ENCODE measurements at regions not wholly inside any gene's neighbourhood (a gene's known extent, or its start where the extent isn't known, plus 50 kb on each side); places are given as distances from the start of the nearest gene placed in this dataset.
"Not testable (repeated sequence)": the region's sequence is repeated elsewhere in the genome, so short reads cannot be mapped to it uniquely, and the experiment has no call there.

DNA sequence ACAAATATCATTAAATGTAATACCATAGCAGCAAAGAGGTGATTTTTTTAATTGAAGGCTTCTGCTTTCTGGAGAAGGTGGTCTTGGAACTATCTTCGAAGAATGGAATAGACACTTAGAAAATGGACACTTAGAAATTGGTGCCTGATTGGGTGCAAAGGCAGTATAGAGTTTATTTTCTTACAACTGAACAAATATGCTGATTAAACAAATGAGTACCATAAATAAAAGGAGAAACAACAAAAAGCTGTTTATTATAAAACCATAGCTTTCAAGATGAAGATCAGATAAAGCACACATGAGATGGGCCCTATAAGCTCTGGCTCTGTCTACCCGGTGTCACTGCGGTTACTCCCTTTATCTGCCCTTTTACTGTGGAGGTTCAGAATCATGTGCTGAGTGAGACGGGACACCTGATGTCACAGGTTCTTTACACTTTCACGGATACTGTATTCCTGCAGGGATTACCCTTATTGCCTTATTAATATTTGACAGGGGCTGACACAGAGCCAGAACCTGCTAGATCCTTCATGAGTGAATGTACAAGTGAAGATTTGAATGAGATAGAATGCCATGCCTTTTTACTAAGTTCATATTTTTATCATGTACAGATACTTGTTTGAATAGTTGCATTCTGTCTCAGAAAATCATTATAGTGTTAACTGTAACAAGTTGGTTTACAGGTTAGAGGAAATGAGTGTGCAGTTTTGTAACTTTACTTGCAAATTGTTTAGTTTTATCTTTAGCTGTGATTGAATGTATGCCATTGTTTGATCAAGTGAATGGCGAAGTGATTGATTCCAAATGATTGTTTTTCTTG, 477.5 kb upstream of the RGS6 start:
- FAIRE-seq = peak; percentile 42
- H3K9me3 ChIP-seq (ENCODE audit: control insufficient read depth in 2 of 3, insufficient read depth in 1 of 3, low read length in 3 of 3) = no peaks in the 10 kb centered on the region
- H3K9ac ChIP-seq (ENCODE audit: low read length in 3 of 3) = no peak overlapping the region
- no peak for DNase-seq
- intact Hi-C loops (cut with DNase I) = no loop called here
- H3K4me1 ChIP-seq (ENCODE audit: control insufficient read depth in 2 of 3, insufficient read depth in 2 of 3, low read depth in 1 of 3, low read length in 3 of 3) = peaks cover 0 to 2% (median 0%) of the 10 kb centered on the region in 3 donors
- no peak overlapping the region for H3K27ac ChIP-seq (ENCODE audit: low read depth in 2 of 2, low read length in 2 of 2)
- H3K36me3 ChIP-seq (ENCODE audit: control insufficient read depth in 2 of 3, insufficient read depth in 3 of 3, low read length in 3 of 3) = no peaks in the 10 kb centered on the region
- no peak overlapping the region for H3K4me3 ChIP-seq (ENCODE audit: low read length in 3 of 3)
- TF ChIP-seq, protein P1, sequence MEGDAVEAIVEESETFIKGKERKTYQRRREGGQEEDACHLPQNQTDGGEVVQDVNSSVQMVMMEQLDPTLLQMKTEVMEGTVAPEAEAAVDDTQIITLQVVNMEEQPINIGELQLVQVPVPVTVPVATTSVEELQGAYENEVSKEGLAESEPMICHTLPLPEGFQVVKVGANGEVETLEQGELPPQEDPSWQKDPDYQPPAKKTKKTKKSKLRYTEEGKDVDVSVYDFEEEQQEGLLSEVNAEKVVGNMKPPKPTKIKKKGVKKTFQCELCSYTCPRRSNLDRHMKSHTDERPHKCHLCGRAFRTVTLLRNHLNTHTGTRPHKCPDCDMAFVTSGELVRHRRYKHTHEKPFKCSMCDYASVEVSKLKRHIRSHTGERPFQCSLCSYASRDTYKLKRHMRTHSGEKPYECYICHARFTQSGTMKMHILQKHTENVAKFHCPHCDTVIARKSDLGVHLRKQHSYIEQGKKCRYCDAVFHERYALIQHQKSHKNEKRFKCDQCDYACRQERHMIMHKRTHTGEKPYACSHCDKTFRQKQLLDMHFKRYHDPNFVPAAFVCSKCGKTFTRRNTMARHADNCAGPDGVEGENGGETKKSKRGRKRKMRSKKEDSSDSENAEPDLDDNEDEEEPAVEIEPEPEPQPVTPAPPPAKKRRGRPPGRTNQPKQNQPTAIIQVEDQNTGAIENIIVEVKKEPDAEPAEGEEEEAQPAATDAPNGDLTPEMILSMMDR (IDR thresholded peaks at IDR 0.05; ENCODE audit: borderline replicate concordance, extremely low read depth, insufficient read depth) = no peak
- no peaks in the 10 kb centered on the region for H3K27me3 ChIP-seq (ENCODE audit: control insufficient read depth, insufficient read depth, low read length)

DNA sequence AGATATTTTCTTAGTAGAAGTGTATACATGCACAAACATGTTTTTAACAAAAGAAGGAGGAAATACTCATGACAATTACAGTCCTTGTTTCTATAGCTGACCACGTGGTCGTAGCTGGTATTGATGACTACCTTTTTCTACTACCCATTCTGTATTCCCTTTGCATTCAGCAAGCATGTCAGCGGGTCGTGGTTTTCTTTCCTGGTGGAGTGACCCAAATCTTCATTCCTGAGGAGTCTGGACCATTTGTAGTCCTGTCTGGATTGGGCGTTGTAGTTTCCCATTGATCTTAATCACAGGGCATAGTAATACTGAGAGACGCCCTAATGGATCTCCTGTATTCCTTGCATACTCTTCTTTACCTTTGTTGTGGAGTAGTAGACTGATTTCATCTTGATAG, 472.1 kb upstream of the RGS6 start:
- Histone ChIP-seq H3K9ac (ENCODE audit: low read length in 3 of 3) (no peak overlapping the region), H3K9me3 (ENCODE audit: control insufficient read depth in 2 of 3, insufficient read depth in 1 of 3, low read length in 3 of 3) (peaks cover 0 to 5% (median 0%) of the 10 kb centered on the region in 3 donors), H3K27ac (ENCODE audit: low read depth in 2 of 2, low read length in 2 of 2) (no peak overlapping the region), H3K36me3 (ENCODE audit: control insufficient read depth in 2 of 3, insufficient read depth in 3 of 3, low read length in 3 of 3) (no peaks in the 10 kb centered on the region), H3K4me1 (ENCODE audit: control insufficient read depth in 2 of 3, insufficient read depth in 2 of 3, low read depth in 1 of 3, low read length in 3 of 3) (no peaks in the 10 kb centered on the region), H3K27me3 (ENCODE audit: control insufficient read depth, insufficient read depth, low read length) (no peaks in the 10 kb centered on the region), H3K4me3 (ENCODE audit: low read length in 3 of 3) (no peak overlapping the region)
- intact Hi-C loops (cut with DNase I) = no loop called here
- FAIRE-seq = no peak
- TF ChIP-seq, protein P1 (IDR thresholded peaks at IDR 0.05; ENCODE audit: borderline replicate concordance, extremely low read depth, insufficient read depth) = no peak
- DNase-seq = no peak

DNA sequence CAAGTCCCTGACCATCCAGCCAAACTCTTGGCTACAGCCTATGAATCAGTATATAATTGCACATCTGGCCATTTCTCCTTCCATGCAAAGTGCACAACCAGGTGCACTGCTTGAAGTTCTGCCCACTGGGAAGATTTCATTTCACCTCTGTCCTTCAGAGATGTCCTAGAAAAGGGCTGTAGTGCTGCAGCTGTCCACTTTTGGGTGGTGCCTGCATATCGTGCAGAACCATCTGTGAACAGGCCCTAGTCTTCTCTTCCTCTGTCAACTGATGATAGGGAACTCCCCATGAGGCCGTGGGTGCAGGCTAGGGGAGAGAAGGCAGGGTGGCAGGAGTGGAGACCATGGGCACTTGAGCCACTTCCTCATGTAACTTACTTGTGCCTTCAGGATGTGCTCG, 470.6 kb upstream of the RGS6 start:
- FAIRE-seq; H3K9ac ChIP-seq (ENCODE audit: low read length in 3 of 3); H3K9me3 ChIP-seq (ENCODE audit: control insufficient read depth in 2 of 3, insufficient read depth in 1 of 3, low read length in 3 of 3); H3K27me3 ChIP-seq (ENCODE audit: control insufficient read depth, insufficient read depth, low read length); H3K4me1 ChIP-seq (ENCODE audit: control insufficient read depth in 2 of 3, insufficient read depth in 2 of 3, low read depth in 1 of 3, low read length in 3 of 3); H3K27ac ChIP-seq (ENCODE audit: low read depth in 2 of 2, low read length in 2 of 2); intact Hi-C loops (cut with DNase I); DNase-seq; H3K36me3 ChIP-seq (ENCODE audit: control insufficient read depth in 2 of 3, insufficient read depth in 3 of 3, low read length in 3 of 3); H3K4me3 ChIP-seq (ENCODE audit: low read length in 3 of 3): not testable (repeated sequence)

DNA sequence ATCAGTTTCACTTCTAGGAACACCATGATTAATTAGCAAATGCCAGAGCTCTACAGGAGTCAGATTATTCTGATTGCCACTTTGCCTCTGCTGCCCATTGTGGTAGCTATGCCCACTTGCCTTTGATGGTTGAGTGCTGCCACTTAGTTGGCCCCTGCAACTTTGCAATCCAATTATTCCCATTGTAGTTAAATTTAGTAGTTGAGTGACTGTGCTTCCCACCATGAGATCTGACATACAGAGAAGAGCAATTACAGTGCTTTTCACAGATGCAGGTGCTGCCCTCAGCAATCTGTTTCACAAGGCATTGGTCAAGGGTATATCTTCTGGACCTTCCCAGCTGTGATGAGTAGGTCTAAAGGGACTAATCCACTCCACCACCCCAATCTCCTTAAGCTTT, 468.4 kb upstream of the RGS6 start:
- TF ChIP-seq, protein P1 (IDR thresholded peaks at IDR 0.05; ENCODE audit: borderline replicate concordance, extremely low read depth, insufficient read depth) = no peak
- no peak overlapping the region for H3K4me3 ChIP-seq (ENCODE audit: low read length in 3 of 3)
- H3K27me3 ChIP-seq (ENCODE audit: control insufficient read depth, insufficient read depth, low read length) = no peaks in the 10 kb centered on the region
- H3K27ac ChIP-seq (ENCODE audit: low read depth in 2 of 2, low read length in 2 of 2) = no peak overlapping the region
- peaks cover 0 to 5% (median 0%) of the 10 kb centered on the region in 3 donors for H3K9me3 ChIP-seq (ENCODE audit: control insufficient read depth in 2 of 3, insufficient read depth in 1 of 3, low read length in 3 of 3)
- H3K9ac ChIP-seq (ENCODE audit: low read length in 3 of 3) = no peak overlapping the region
- no peak for FAIRE-seq
- intact Hi-C loops (cut with DNase I) = no loop called here
- no peak for DNase-seq
- no peaks in the 10 kb centered on the region for H3K4me1 ChIP-seq (ENCODE audit: control insufficient read depth in 2 of 3, insufficient read depth in 2 of 3, low read depth in 1 of 3, low read length in 3 of 3)
- no peaks in the 10 kb centered on the region for H3K36me3 ChIP-seq (ENCODE audit: control insufficient read depth in 2 of 3, insufficient read depth in 3 of 3, low read length in 3 of 3)

Data from kidney (tissue), 13 donors.